ENCODE measurements at regions not wholly inside any gene's neighbourhood (a gene's known extent, or its start where the extent isn't known, plus 50 kb on each side); places are given as distances from the start of the nearest gene placed in this dataset.

DNA sequence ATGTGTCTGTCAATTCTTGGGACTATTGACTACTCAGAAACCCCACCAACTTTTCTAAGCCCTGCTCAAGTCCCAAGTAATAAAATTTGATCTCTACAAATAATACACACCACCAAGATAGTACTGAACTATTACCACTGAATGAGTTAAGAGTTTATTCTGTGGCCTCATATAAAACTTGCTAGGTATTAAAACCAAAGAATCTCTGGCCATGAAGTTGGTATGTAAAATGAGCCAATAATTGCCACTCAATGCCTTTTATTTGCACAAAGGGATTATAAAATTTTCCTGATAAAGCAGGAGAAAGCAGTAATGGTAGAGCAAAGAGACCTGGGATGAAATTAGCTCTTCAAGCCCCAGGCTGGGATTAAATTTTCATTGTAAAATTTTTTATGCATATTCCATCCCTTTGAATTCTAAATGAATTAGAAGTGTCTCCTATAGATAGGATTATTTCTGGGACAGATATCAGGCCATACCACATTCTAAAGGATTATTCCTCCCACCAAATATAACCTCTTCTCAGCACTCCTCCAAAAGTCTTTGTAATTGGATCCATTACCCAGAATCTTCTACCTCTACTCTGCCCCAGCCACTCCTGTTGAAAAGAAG is 450.5 kb upstream of the ACVR2A start:
- H3K27ac Mint-ChIP-seq, result no peak overlapping the region
- DNase-seq, result no peak
- H3K4me1 Mint-ChIP-seq, result peaks cover 8 to 21% of the 10 kb centered on the region in 2 donors
- H3K4me3 Mint-ChIP-seq, result no peak overlapping the region
- H3K9me3 Mint-ChIP-seq, result no peaks in the 10 kb centered on the region
- peaks cover 0 to 6% (median 3%) of the 10 kb centered on the region in 3 donors for H3K36me3 Mint-ChIP-seq
- no peaks in the 10 kb centered on the region for H3K27me3 Mint-ChIP-seq (ENCODE audit: low read depth in 3 of 3)

DNA sequence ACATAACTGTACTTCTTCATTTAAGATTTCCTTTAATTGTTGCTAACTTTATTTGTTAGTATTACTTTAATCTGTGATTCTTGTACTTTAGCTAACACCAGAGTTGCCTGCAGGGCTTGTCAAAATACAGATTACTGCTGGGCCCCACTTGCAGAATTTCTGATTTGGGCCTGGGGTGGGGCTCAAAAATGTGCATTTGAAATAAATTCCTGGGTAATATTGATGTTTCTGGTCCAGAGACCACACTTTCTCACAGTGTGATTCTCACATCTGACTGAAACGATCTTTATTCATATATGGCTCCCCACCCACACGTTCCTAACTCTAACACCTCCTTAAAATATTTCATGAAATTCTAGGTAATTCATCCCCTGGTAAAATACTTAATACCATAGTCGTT is 452.6 kb upstream of the ACVR2A start:
- Mint-ChIP-seq H3K27me3 (ENCODE audit: low read depth in 3 of 3) (peaks cover 0 to 4% (median 3%) of the 10 kb centered on the region in 3 donors), H3K4me1 (peaks cover 8 to 21% of the 10 kb centered on the region in 2 donors), H3K9me3 (no peaks in the 10 kb centered on the region), H3K27ac (no peak overlapping the region), H3K4me3 (peak overlapping the region in 1 of 5 donors; percentile 15), H3K36me3 (peaks cover 0 to 6% (median 3%) of the 10 kb centered on the region in 3 donors)
- DNase-seq, result no peak

DNA sequence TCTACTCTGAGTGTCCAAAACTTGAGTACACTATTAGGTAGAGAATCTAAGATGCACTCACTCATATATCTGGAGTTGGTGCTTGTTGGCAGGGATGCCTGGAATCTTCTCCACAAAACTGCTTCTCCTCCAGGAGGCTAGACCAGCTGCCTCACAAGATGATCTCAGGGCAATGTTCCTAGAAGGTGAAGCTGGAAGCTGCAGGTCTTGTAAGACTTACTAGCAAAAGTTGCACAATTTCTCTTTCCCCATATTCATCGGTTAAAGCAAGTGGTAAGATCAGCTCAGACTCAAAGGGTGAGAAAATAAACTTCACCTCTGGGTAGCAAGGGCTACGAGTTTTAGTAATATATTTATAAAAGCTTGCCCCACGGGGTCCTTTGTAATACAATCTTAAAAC is 454.4 kb upstream of the ACVR2A start:
- Mint-ChIP-seq H3K27ac (no peak overlapping the region), H3K9me3 (no peaks in the 10 kb centered on the region), H3K4me3 (no peak overlapping the region), H3K36me3 (peaks cover 0 to 3% (median 3%) of the 10 kb centered on the region in 3 donors), H3K4me1 (peaks cover 8 to 21% of the 10 kb centered on the region in 2 donors), H3K27me3 (ENCODE audit: low read depth in 3 of 3) (peaks cover 0 to 6% (median 6%) of the 10 kb centered on the region in 3 donors)
- DNase-seq, result no peak

DNA sequence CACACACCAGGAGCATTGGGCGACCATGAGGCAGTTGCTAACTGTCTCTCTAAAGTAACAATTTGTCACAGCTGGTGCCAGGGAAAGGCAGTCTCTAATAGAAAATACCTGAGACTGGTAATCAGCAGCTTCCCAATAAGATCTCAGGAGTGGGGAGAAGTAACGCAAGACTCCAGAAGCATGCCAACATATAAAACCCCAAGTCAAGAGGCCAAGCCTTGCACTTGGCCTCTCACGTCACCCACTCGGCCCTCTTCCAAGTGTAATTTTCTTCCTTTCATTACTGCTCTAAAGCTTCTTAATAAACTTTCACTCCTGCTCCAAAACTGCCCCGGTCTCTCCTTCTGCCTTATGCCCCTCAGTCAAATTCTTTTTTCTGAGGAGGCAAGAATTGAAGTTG is 455.6 kb upstream of the ACVR2A start:
- peaks cover 0 to 6% (median 6%) of the 10 kb centered on the region in 3 donors for H3K27me3 Mint-ChIP-seq (ENCODE audit: low read depth in 3 of 3)
- no peak overlapping the region for H3K4me3 Mint-ChIP-seq
- H3K27ac Mint-ChIP-seq, result no peak overlapping the region
- H3K4me1 Mint-ChIP-seq, result peaks cover 8 to 21% of the 10 kb centered on the region in 2 donors
- no peak for DNase-seq
- H3K36me3 Mint-ChIP-seq, result peaks cover 0 to 3% (median 3%) of the 10 kb centered on the region in 3 donors
- no peaks in the 10 kb centered on the region for H3K9me3 Mint-ChIP-seq

DNA sequence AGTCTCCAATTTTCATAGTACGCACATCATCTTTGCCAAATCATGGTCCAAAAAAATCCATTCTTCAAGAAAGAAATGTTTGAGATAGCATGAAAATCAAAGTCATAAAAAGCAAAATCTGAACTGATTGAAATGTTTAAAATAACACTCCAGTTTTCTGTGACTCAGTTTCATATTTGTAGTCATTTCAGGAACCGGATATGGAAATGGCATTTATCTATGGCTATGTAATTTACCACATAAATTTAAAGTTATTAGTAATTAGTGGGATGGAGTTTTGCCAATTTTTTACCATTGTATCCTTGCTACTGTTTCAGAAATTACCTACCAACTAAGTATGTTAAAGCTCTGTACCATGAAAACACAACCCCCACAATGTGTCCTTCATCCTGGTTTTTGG is 456.6 kb upstream of the ACVR2A start:
- H3K4me1 Mint-ChIP-seq, result peaks cover 8 to 21% of the 10 kb centered on the region in 2 donors
- DNase-seq, result no peak
- H3K27ac Mint-ChIP-seq, result no peak overlapping the region
- H3K9me3 Mint-ChIP-seq, result no peaks in the 10 kb centered on the region
- H3K36me3 Mint-ChIP-seq, result peaks cover 0 to 3% (median 0%) of the 10 kb centered on the region in 3 donors
- H3K27me3 Mint-ChIP-seq (ENCODE audit: low read depth in 3 of 3), result peaks cover 0 to 6% (median 6%) of the 10 kb centered on the region in 3 donors
- H3K4me3 Mint-ChIP-seq, result no peak overlapping the region

DNA sequence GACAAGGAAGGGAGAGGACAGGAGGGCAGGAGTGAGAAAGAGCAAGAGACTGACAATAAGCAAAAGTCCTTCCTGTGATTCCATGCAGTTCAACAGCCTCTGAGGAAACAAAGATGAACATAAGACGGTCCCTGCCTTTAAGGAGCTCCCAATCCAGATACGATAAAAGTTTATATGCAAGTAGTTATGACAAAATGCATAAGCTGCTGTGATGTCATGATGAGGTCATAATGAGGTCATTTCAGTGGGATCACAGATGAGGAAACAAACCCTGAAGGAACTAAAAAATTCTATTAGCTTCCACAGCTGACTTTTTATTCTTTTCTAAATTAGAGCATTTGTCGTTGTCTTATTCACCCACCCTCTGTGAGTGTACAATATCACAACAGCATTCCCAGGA is 458.5 kb upstream of the ACVR2A start:
- peaks cover 0 to 3% (median 0%) of the 10 kb centered on the region in 3 donors for H3K36me3 Mint-ChIP-seq
- no peak for DNase-seq
- peak overlapping the region in 1 of 6 donors; percentile 11 for H3K27ac Mint-ChIP-seq
- peaks cover 0 to 6% (median 6%) of the 10 kb centered on the region in 3 donors for H3K27me3 Mint-ChIP-seq (ENCODE audit: low read depth in 3 of 3)
- H3K4me1 Mint-ChIP-seq, result peaks cover 0 to 2% of the 10 kb centered on the region in 2 donors
- no peaks in the 10 kb centered on the region for H3K9me3 Mint-ChIP-seq
- H3K4me3 Mint-ChIP-seq, result no peak overlapping the region

DNA sequence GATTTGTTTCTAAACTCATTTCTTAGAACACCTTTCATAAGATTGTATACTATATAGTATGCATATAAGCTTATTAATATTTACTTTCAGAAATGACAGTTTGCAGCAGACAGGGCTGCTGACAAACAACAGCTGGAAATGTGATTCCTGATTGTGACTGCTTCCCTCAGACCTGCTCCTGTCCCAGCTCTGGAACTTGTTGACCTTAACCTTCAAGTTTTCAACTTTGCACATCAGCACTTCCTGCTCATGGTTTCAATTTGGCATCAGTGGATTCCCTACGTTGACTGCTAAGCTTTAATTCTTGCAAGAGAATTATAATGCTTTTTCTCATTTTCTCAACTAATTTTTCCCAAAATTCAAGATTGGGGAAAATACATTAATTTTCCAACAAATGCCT is 459.2 kb upstream of the ACVR2A start:
- Mint-ChIP-seq H3K27me3 (ENCODE audit: low read depth in 3 of 3) (peaks cover 0 to 6% (median 6%) of the 10 kb centered on the region in 3 donors), H3K4me3 (no peak overlapping the region), H3K4me1 (no peaks in the 10 kb centered on the region), H3K9me3 (no peaks in the 10 kb centered on the region), H3K36me3 (peaks cover 0 to 3% (median 0%) of the 10 kb centered on the region in 3 donors), H3K27ac (no peak overlapping the region)
- no peak for DNase-seq

DNA sequence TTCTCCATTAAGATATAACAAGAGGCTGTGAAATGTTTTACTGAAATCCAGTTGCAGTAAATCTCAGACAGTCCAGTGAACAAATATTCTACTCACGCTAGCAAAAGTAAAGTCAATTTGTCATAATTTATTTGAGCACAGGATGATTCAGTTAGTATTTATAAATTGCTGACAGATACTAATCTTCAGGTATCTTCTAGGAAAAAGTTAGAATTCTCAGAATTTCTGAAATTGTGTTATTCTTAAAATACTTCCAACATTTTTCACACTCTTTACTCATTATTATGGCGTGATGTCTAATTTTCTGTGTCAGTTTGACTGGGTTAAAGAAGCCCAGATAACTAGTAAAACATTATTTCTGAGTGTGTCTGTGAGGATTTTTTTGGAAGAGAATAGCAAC is 460.2 kb upstream of the ACVR2A start:
- Mint-ChIP-seq H3K36me3 (peaks cover 0 to 3% (median 0%) of the 10 kb centered on the region in 3 donors), H3K4me3 (no peak overlapping the region), H3K27me3 (ENCODE audit: low read depth in 3 of 3) (peaks cover 0 to 6% (median 6%) of the 10 kb centered on the region in 3 donors), H3K9me3 (no peaks in the 10 kb centered on the region), H3K4me1 (peaks cover 0 to under 1% of the 10 kb centered on the region in 2 donors), H3K27ac (no peak overlapping the region)
- DNase-seq, result no peak

DNA sequence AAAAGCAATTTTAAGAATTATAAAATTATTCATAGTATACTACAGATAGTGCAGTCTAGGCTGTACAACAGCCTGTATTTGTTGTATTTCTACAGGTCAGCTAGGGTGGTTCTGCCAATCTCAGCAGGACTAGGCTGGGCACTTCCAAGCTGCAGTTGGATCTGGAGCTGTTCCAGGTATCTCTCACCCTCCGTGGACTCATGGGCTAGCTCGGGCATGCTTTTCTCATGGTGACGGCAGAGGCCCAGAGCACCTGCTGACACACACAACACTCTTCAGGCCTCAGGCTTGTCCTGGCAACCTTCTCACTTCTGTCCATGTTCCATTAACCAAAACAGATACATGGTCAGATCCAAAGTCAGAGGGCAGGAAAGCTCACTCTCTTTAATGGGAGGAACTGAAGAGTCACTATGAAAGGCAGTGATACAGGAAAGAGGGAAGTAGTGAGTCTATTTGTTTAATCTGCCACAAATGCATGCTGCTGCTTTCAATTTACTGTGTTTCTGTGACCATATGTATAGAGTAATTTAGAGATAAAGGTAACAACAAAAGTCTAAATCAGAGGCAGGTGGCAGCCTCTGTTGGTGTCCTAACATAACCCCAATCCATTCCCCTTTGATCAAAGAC is 462.4 kb upstream of the ACVR2A start:
- H3K27me3 Mint-ChIP-seq (ENCODE audit: low read depth in 3 of 3), result peaks cover 0 to 3% (median 2%) of the 10 kb centered on the region in 3 donors
- H3K4me1 Mint-ChIP-seq, result peaks cover 0 to 6% of the 10 kb centered on the region in 2 donors
- no peaks in the 10 kb centered on the region for H3K9me3 Mint-ChIP-seq
- DNase-seq, result no peak
- no peak overlapping the region for H3K4me3 Mint-ChIP-seq
- H3K36me3 Mint-ChIP-seq, result peaks cover 0 to 1% (median 0%) of the 10 kb centered on the region in 3 donors
- H3K27ac Mint-ChIP-seq, result no peak overlapping the region

DNA sequence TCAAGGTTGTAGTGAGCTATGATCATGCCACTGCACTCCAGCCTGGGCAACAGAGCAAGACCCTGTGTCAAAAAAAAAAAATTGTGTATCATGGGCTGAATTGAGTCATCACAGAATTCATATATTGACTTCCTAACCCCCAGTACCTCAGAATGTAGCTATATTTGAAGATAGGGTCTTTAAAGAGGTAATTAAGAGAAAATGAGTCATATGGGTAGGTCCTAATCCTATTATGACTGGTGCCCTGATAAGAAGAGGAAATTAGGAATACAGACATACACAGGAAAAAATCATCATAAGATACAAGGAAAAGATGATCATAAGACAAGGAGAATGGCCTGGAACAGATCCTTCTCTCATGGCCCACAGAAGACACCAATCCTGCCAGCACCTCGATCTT is 466.4 kb upstream of the ACVR2A start:
- H3K27ac Mint-ChIP-seq, result no peak overlapping the region

DNA sequence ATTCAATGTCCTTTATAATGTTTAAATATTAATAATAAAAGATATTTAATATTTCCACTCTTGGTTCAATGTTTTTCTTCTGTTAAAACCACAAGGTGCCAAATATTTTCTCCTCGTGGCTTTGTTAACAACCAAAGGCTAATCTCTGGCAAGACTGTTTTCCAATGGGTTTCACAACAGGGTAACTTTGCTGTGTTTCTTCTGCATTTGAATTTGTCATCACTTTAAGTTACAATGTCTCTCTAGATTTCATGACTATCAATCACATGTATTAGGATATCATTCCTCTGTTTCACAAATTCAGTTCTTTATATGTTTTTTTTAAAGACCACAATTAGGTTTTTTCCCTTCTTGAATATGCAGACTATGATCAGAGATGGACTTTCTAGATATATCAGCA is 469.8 kb upstream of the ACVR2A start:
- H3K27me3 Mint-ChIP-seq (ENCODE audit: low read depth in 3 of 3), result peaks cover 0 to 3% (median 3%) of the 10 kb centered on the region in 3 donors
- DNase-seq, result no peak
- no peak overlapping the region for H3K4me3 Mint-ChIP-seq
- H3K4me1 Mint-ChIP-seq, result peaks cover 4 to 13% of the 10 kb centered on the region in 2 donors
- H3K27ac Mint-ChIP-seq, result no peak overlapping the region
- no peaks in the 10 kb centered on the region for H3K9me3 Mint-ChIP-seq
- H3K36me3 Mint-ChIP-seq, result peaks cover 0 to 3% (median 0%) of the 10 kb centered on the region in 3 donors

More for the DNA sequence above, 466.4 kb upstream of the ACVR2A start:
- H3K27me3 Mint-ChIP-seq (ENCODE audit: low read depth in 3 of 3), result no peaks in the 10 kb centered on the region
- H3K4me1 Mint-ChIP-seq, result peaks cover 4 to 13% of the 10 kb centered on the region in 2 donors
- H3K4me3 Mint-ChIP-seq, result no peak overlapping the region
- DNase-seq, result no peak
- H3K36me3 Mint-ChIP-seq, result peaks cover 0 to 3% (median 0%) of the 10 kb centered on the region in 3 donors
- no peaks in the 10 kb centered on the region for H3K9me3 Mint-ChIP-seq

DNA sequence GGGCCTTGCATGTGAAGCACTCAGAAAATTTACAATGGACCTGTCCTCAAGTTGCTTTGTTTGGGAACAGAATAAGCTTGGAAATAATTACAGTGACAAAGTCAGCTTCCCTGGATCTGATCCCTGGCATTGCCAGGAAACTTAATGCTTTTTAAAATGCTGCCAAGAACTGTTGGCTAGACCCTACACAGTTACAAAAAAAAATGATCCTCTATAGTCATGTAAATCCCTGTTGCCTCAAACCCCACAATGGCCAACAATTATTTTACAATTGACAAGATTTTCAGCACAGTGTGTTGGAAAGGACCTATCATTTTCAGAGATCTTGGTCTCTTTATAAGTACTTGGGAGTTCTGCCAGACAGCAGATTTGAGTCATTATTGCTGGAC is 470.4 kb upstream of the ACVR2A start:
- Mint-ChIP-seq H3K4me1 (peaks cover 4 to 10% of the 10 kb centered on the region in 2 donors), H3K27ac (no peak overlapping the region), H3K36me3 (peaks cover 0 to 3% (median 0%) of the 10 kb centered on the region in 3 donors), H3K27me3 (ENCODE audit: low read depth in 3 of 3) (peaks cover 0 to 3% (median 3%) of the 10 kb centered on the region in 3 donors), H3K9me3 (no peaks in the 10 kb centered on the region), H3K4me3 (no peak overlapping the region)
- no peak for DNase-seq

DNA sequence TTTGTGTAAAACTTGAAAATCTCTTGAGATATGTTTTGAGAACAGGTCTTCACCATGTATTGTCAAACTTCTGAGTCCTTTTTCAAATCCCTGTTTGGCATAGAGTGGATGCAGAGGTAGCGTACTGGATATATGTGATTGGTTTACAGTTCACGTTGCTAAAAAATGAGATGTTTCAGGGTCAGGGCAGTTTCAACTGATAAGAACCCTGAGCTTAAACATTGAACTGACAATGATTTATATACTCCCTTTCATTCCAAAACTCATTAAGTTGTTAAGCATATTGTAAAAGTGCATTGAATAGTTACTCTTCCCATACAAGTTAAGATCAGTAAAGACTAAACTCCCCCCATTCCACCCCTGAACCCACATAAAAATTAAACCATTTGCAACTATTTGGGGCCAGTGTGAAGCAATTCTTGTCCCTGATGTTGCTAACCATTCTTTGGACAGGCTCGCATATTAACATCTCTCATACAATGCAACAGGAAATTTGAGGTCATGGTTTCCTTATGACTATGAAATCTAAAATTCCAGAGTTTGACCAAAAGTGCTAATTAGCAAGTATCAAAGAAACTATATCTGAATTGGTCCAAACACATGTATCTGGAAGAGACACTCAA is 470.9 kb upstream of the ACVR2A start:
- peaks cover under 1 to 3% (median 3%) of the 10 kb centered on the region in 3 donors for H3K27me3 Mint-ChIP-seq (ENCODE audit: low read depth in 3 of 3)
- DNase-seq, result no peak
- no peak overlapping the region for H3K4me3 Mint-ChIP-seq
- no peak overlapping the region for H3K27ac Mint-ChIP-seq
- peaks cover 0 to 3% (median under 1%) of the 10 kb centered on the region in 3 donors for H3K36me3 Mint-ChIP-seq
- peaks cover 4 to 7% of the 10 kb centered on the region in 2 donors for H3K4me1 Mint-ChIP-seq
- H3K9me3 Mint-ChIP-seq, result no peaks in the 10 kb centered on the region

DNA sequence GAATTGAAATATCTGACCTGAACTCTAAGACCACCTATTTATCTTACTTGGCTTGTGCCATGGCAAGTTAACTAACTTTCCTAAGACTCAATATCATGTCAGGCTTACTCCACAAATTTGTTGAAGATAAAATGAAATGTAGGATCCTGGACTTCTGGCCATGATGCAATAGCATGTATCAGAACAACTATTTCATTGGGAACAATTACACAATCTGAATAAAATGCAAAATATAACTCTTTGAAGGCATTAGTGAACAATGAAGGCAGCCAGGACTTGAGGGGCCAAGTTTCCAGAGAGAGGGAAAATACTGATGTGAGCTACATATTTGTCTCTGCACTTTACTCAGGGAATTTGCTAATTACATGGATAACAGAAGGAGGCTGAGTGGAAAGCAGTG is 476.5 kb upstream of the ACVR2A start:
- peaks cover 10 to 12% of the 10 kb centered on the region in 2 donors for H3K4me1 Mint-ChIP-seq
- no peak for DNase-seq
- H3K27ac Mint-ChIP-seq, result no peak overlapping the region
- H3K9me3 Mint-ChIP-seq, result peaks cover 0 to 2% (median 0%) of the 10 kb centered on the region in 6 donors
- H3K4me3 Mint-ChIP-seq, result no peak overlapping the region
- peaks cover 3 to 5% (median 4%) of the 10 kb centered on the region in 3 donors for H3K27me3 Mint-ChIP-seq (ENCODE audit: low read depth in 3 of 3)
- H3K36me3 Mint-ChIP-seq, result peaks cover 0 to 15% (median 8%) of the 10 kb centered on the region in 3 donors
